ENCODE measurements at regions not wholly inside any gene's neighbourhood (a gene's known extent, or its start where the extent isn't known, plus 50 kb on each side); places are given as distances from the start of the nearest gene placed in this dataset.

DNA sequence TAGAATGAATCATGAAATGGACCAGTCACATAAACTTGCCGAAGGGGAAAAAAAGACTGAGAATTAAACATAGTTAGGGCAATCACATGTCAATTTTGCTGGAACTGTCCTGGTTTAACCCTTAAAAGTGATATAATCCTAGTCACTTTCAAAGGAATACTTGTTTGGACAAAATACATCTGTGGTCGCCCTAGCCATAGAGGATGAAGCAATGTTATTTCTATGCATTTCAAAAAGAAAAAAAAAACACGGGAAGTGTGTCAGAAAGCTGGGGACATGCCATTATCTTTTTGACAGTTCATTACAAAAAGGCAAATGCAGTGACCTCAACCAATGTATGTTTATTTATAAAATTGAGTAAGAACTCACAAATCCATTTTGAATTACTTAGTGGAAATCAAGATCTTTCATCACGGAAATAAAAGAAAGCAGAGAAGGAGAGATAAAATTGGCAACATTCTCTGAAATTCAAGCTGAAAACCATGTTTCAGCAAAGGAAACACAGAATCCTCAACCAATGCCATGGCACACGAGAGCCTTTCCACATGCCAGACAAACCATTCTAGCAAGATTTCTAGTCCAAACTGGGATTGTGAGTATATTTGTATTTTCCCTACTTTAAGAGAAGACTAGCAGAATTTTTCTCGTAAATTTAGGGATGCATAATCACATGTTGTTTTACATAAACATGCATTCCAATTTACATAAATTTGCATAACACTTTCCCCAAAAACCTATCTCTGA lies 854.3 kb upstream of the ACVR2A start:
- no peak for TF ChIP-seq CTCF (IDR thresholded peaks at IDR 0.05; ENCODE audit: insufficient read depth, low read length)
- TF ChIP-seq GABPA (IDR thresholded peaks at IDR 0.05; ENCODE audit: low read depth) = no peak

Data from HL-60 (cell line).